ENCODE measurements at regions not wholly inside any gene's neighbourhood (a gene's known extent, or its start where the extent isn't known, plus 50 kb on each side); places are given as distances from the start of the nearest gene placed in this dataset.

DNA sequence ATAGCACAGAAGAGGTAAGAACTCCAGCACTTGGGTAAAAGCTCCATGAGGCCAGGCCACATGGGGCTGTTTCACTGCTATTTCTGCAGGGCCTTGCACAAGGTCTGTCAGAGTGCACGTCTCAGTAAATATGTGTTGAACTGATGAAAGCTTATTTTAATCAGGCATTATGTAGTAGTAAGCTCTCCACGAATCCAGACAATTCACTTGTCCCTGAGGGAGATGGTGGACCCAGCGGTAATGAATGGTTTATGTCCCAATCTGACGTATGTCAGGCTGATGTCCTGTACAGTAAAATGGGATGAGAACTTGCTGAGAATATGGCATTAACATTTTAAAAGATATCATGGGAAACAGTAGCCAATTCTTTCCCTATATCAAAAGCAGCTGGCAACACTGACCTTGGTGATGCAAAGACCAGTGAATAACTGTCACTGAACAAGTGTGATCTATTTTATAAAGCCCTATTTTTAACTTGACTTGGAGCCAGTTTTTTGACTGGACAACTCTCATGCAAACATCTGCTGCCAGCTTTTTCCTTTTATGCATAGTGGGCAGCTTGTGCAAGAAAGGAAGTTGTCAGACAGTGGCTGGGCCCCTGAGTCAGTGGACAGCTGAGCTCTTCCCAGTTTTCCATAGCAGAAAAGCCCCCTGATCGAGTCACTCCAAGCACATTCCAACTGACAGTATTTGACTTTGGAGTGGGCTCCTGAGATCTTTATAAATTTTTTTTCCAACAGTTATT, 519.8 kb upstream of the MDFIC2 start:
- DNase-seq (ENCODE audit: low read depth in 1 of 2, low spot score in 1 of 2), result no peak
- TF ChIP-seq JUND (IDR thresholded peaks at IDR 0.05; ENCODE audit: low read depth), result no peak
- in situ Hi-C loops (cut with HindIII; ENCODE audit: low pct_unique_long_range_greater_than_20kb, low sequenced_read_pairs), result no loop called here

GRCh38 chr3:70829092-70829491, 516.7 kb upstream of the MDFIC2 start:
- TF ChIP-seq JUND (IDR thresholded peaks at IDR 0.05; ENCODE audit: low read depth), result no peak
- in situ Hi-C loops (cut with HindIII; ENCODE audit: low pct_unique_long_range_greater_than_20kb, low sequenced_read_pairs), result no loop called here
- no peak for DNase-seq (ENCODE audit: low read depth in 1 of 2, low spot score in 1 of 2)

DNA sequence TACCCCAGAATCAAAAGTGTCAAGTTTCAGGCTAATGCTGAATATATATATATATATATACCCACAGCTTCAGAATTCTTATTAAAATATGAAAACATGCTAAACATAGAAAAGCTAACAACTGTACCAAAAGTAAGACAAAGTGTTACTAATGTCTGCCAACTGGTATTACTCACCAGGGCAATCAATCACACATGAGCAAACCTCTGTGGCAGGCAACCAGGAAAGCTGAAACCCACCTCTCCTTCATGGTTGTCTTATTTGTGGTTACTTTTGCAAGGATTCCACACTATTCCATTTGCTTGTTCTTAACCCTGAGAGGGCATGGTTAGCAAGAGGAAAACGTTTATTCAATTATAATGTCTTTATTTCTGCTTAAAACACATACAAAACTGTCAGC, 512.3 kb upstream of the MDFIC2 start:
- TF ChIP-seq JUND (IDR thresholded peaks at IDR 0.05; ENCODE audit: low read depth), result no peak
- no peak for DNase-seq (ENCODE audit: low read depth in 1 of 2, low spot score in 1 of 2)
- in situ Hi-C loops (cut with HindIII; ENCODE audit: low pct_unique_long_range_greater_than_20kb, low sequenced_read_pairs), result no loop called here

DNA sequence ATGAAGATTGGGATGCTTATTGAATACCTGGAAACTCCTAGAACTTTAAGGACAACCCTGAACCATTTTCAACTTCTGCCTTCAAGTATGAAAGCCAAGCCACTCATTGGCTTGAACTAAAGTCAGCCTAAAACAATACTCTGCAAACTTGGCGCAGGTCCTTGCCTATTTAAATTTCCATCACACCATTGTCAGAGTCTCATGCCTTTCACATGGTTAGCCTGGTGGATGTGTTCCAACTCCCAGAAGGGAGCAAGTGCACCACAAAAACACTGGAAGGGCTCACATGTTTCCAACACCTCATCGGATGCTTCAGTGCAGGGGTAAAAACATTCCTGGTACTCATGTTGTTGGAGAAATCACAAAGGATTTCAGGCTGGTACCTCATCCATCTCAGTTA, 511.6 kb upstream of the MDFIC2 start:
- DNase-seq (ENCODE audit: low read depth in 1 of 2, low spot score in 1 of 2), result no peak
- no peak for TF ChIP-seq JUND (IDR thresholded peaks at IDR 0.05; ENCODE audit: low read depth)
- in situ Hi-C loops (cut with HindIII; ENCODE audit: low pct_unique_long_range_greater_than_20kb, low sequenced_read_pairs), result no loop called here

- in situ Hi-C loops (cut with HindIII; ENCODE audit: low pct_unique_long_range_greater_than_20kb, low sequenced_read_pairs), result no loop called here
- no peak for DNase-seq (ENCODE audit: low read depth in 1 of 2, low spot score in 1 of 2)
- no peak for TF ChIP-seq JUND (IDR thresholded peaks at IDR 0.05; ENCODE audit: low read depth)
Observed at GRCh38 chr3:70823622-70824021, 511.2 kb upstream of the MDFIC2 start.

GRCh38 chr3:70822669-70823068, 510.2 kb upstream of the MDFIC2 start:
- in situ Hi-C loops (cut with HindIII; ENCODE audit: low pct_unique_long_range_greater_than_20kb, low sequenced_read_pairs), result no loop called here
- no peak for DNase-seq (ENCODE audit: low read depth in 1 of 2, low spot score in 1 of 2)

DNA sequence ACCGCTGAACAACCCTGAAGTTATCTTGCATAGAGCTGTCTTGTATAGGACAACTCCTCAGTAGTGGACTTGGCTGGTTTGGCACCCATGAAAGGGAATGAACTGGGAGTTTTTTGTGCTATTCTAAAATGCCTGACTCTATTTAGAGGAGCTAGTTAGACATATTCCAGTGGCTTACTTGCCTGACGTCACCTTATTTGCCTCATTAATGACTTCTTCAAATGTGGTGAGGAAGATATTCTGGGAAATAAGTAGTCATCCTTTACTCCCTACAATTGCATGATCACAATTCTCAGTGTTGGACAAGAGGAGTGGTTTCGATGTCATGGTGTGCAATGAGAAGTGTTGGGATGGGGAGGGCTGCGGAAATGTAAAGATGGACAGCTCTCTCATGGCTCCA, 509.2 kb upstream of the MDFIC2 start:
- DNase-seq (ENCODE audit: low read depth in 1 of 2, low spot score in 1 of 2), result no peak
- TF ChIP-seq JUND (IDR thresholded peaks at IDR 0.05; ENCODE audit: low read depth), result no peak
- in situ Hi-C loops (cut with HindIII; ENCODE audit: low pct_unique_long_range_greater_than_20kb, low sequenced_read_pairs), result no loop called here

More at GRCh38 chr3:70822669-70823068, 510.2 kb upstream of the MDFIC2 start:
- no peak for TF ChIP-seq JUND (IDR thresholded peaks at IDR 0.05; ENCODE audit: low read depth)

GRCh38 chr3:70820397-70820796, 508.0 kb upstream of the MDFIC2 start:
- in situ Hi-C loops (cut with HindIII; ENCODE audit: low pct_unique_long_range_greater_than_20kb, low sequenced_read_pairs), result no loop called here
- no peak for DNase-seq (ENCODE audit: low read depth in 1 of 2, low spot score in 1 of 2)
- no peak for TF ChIP-seq JUND (IDR thresholded peaks at IDR 0.05; ENCODE audit: low read depth)

GRCh38 chr3:70818145-70818544, 505.7 kb upstream of the MDFIC2 start:
- TF ChIP-seq JUND (IDR thresholded peaks at IDR 0.05; ENCODE audit: low read depth), result no peak
- DNase-seq (ENCODE audit: low read depth in 1 of 2, low spot score in 1 of 2), result no peak
- in situ Hi-C loops (cut with HindIII; ENCODE audit: low pct_unique_long_range_greater_than_20kb, low sequenced_read_pairs), result no loop called here

GRCh38 chr3:70816346-70816745, 503.9 kb upstream of the MDFIC2 start:
- no peak for DNase-seq (ENCODE audit: low read depth in 1 of 2, low spot score in 1 of 2)
- in situ Hi-C loops (cut with HindIII; ENCODE audit: low pct_unique_long_range_greater_than_20kb, low sequenced_read_pairs), result no loop called here
- no peak for TF ChIP-seq JUND (IDR thresholded peaks at IDR 0.05; ENCODE audit: low read depth)

- in situ Hi-C loops (cut with HindIII; ENCODE audit: low pct_unique_long_range_greater_than_20kb, low sequenced_read_pairs), result no loop called here
- no peak for TF ChIP-seq JUND (IDR thresholded peaks at IDR 0.05; ENCODE audit: low read depth)
- DNase-seq (ENCODE audit: low read depth in 1 of 2, low spot score in 1 of 2), result no peak
Observed at GRCh38 chr3:70815817-70816216, 503.4 kb upstream of the MDFIC2 start.

DNA sequence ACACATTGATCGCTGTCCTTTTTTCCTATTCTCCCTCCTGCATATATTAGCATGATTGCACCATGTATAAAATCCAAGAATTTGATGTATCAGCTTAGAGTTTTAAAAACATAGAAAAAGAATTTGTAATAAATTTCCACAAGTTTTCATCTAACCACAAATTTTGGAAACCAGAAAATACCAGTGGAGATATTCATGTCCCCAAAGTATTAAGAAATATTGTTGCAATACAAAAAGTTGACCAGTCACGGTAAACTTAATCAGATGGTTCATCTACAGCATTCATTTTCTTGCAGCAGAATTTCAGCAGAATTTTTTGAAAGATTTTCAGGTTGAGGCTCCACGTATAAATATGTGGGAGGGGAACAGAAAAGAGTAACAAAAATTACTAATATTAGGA, 500.9 kb upstream of the MDFIC2 start:
- DNase-seq (ENCODE audit: low read depth in 1 of 2, low spot score in 1 of 2), result no peak

GRCh38 chr3:70811880-70812279, 499.4 kb upstream of the MDFIC2 start:
- TF ChIP-seq JUND (IDR thresholded peaks at IDR 0.05; ENCODE audit: low read depth), result no peak
- no peak for DNase-seq (ENCODE audit: low read depth in 1 of 2, low spot score in 1 of 2)
- in situ Hi-C loops (cut with HindIII; ENCODE audit: low pct_unique_long_range_greater_than_20kb, low sequenced_read_pairs), result no loop called here

More for the DNA sequence above, 500.9 kb upstream of the MDFIC2 start:
- in situ Hi-C loops (cut with HindIII; ENCODE audit: low pct_unique_long_range_greater_than_20kb, low sequenced_read_pairs), result no loop called here
- TF ChIP-seq JUND (IDR thresholded peaks at IDR 0.05; ENCODE audit: low read depth), result no peak

DNA sequence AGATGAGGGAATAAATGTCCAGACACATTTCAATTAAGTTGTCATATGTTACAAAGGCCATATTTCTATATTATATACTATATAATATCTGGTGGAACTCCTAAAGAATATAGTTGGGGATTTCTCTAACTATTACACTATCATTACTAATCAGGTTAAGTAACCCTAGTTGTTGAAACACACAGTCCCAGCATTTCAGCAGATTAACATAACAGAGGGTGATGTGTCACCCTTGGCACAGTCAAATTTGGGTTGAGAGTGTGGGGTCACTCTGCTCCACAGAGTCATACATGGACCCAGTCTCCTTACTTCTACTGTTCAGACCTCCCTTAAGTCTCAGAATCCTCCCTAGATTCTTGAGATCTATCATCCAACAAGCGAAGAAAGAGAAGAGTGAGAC, 496.4 kb upstream of the MDFIC2 start:
- no peak for TF ChIP-seq JUND (IDR thresholded peaks at IDR 0.05; ENCODE audit: low read depth)
- no peak for DNase-seq (ENCODE audit: low read depth in 1 of 2, low spot score in 1 of 2)
- in situ Hi-C loops (cut with HindIII; ENCODE audit: low pct_unique_long_range_greater_than_20kb, low sequenced_read_pairs), result no loop called here
